Gastrocnemius medialis (tissue), 4 donors: ENCODE measurements at regions not wholly inside any gene's neighbourhood (a gene's known extent, or its start where the extent isn't known, plus 50 kb on each side); places are given as distances from the start of the nearest gene placed in this dataset.
"Not testable (repeated sequence)": the region's sequence is repeated elsewhere in the genome, so short reads cannot be mapped to it uniquely, and the experiment has no call there.

Source experiments
- ATAC-seq, 2 donors: fragments of 150-250 bp; one replicate each; pipeline ENCODE4 v1.9.1; 2016
- DNase-seq, 2 donors: peaks; one replicate each; pipeline ENCODE4 v3.0.0-alpha.2; 2019
- H3K27ac ChIP-seq, 4 donors: fragments of 200-600 bp; sonication (generic); 1 replicate in 1 of 4; 2 replicates in 3 of 4; pipeline ENCODE4 v1.5.1; 2016 to 2018; ENCODE audit warnings: mild to moderate bottlenecking in 2 of 4, moderate library complexity in 1 of 4
- H3K27me3 ChIP-seq, 3 donors: fragments of 200-600 bp; sonication (generic) in 2 of 3; 1 replicate in 1 of 3; 2 replicates in 2 of 3; pipeline versions ENCODE4 v1.5.1 to v1.6.0; 2016 to 2019; ENCODE audit warnings: mild to moderate bottlenecking in 1 of 3, moderate library complexity in 1 of 3
- H3K36me3 ChIP-seq, 2 donors: fragments of 200-600 bp; sonication (generic) in 1 of 2; one replicate each; pipeline ENCODE4 v1.5.1; 2017 to 2018
- H3K4me1 ChIP-seq, 2 donors: fragments of 200-600 bp; sonication (generic) in 1 of 2; one replicate each; pipeline ENCODE4 v1.5.1; 2016 to 2017; ENCODE audit warnings: mild to moderate bottlenecking in 2 of 2
- H3K4me3 ChIP-seq, 4 donors: fragments of 200-600 bp; sonication (generic) in 3 of 4; 1 replicate in 1 of 4; 2 replicates in 3 of 4; pipeline ENCODE4 v1.5.1; 2016 to 2019; ENCODE audit warnings: mild to moderate bottlenecking in 2 of 4
- H3K9me3 ChIP-seq, 3 donors: fragments of 200-600 bp; sonication (generic) in 2 of 3; 1 replicate in 1 of 3; 2 replicates in 2 of 3; pipeline ENCODE4 v1.5.1; 2016 to 2019
- POLR2A ChIP-seq, 2 donors: fragments of 450-650 bp; IDR thresholded peaks; one replicate each; pipeline ENCODE4 v1.6.1; 2017; ENCODE audit warnings: antibody characterized with exemption in 2 of 2, mild to moderate bottlenecking in 2 of 2, moderate library complexity in 2 of 2
- in situ Hi-C, 4 donors: fragments of 200-750 bp; cut with MboI; loops; one replicate each; pipeline versions ENCODE4 v1.15.0 to v1.8.0; 2017; ENCODE audit warnings: low sequenced_read_pairs in 4 of 4
- intact Hi-C: fragments of 100-400 bp; cut with DNase I; formaldehyde crosslinking; loops from one replicate; pipeline ENCODE4 v1.15.1; 2023; ENCODE audit warnings: low total_unique reads
- TF ChIP-seq, protein P1 (sequence below), 5 experiments: fragments of 450-650 bp in 3 of 5; fragments of 200-600 bp in 2 of 5; sonication (generic) in 2 of 5; IDR thresholded peaks in 4 of 5; conservative IDR thresholded peaks in 1 of 5; 1 replicate in 4 of 5; 2 replicates in 1 of 5; pipeline ENCODE4 v1.5.1; 2016 to 2019; ENCODE audit warnings: antibody characterized with exemption in 5 of 5, mild to moderate bottlenecking in 3 of 5, moderate library complexity in 3 of 5

DNA sequence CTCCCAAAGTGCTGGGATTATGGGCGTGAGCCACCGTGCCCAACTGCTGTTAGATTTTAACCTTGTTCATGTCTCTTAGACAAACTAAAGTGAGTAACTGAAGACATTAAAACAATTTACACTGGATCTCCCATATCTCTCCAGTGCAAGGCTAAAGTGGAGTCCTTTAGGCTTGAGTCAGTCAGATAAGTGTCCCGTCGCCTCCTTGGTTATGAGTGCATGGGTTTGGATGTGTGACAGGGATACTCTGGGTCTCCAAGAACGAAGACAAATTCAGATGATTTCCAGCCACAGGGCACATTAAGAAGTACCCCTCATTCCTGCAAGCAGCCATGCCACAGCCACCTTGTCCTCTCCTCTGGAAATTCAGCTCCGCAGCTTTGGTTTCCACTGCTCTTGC lies 66.1 kb upstream of the PDZD8 start:
- intact Hi-C loops (no loop called here), in situ Hi-C loops (loop anchor here in 1 of 4 donors (25.0 kb wide), 1 partner anchor 229 kb away; no protein-coding TSS in a partner anchor)
- TF ChIP-seq, protein P1, sequence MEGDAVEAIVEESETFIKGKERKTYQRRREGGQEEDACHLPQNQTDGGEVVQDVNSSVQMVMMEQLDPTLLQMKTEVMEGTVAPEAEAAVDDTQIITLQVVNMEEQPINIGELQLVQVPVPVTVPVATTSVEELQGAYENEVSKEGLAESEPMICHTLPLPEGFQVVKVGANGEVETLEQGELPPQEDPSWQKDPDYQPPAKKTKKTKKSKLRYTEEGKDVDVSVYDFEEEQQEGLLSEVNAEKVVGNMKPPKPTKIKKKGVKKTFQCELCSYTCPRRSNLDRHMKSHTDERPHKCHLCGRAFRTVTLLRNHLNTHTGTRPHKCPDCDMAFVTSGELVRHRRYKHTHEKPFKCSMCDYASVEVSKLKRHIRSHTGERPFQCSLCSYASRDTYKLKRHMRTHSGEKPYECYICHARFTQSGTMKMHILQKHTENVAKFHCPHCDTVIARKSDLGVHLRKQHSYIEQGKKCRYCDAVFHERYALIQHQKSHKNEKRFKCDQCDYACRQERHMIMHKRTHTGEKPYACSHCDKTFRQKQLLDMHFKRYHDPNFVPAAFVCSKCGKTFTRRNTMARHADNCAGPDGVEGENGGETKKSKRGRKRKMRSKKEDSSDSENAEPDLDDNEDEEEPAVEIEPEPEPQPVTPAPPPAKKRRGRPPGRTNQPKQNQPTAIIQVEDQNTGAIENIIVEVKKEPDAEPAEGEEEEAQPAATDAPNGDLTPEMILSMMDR (IDR thresholded peaks at IDR 0.05 in 4 of 5, conservative IDR thresholded peaks at IDR 0.05 in 1 of 5): no peak
- no peak for TF ChIP-seq POLR2A (IDR thresholded peaks at IDR 0.05)
- ATAC-seq (no peak), DNase-seq (no peak)
- Histone ChIP-seq H3K4me1 (peaks cover 0 to 5% of the 10 kb centered on the region in 2 donors), H3K27ac (no peak overlapping the region), H3K36me3 (no peaks in the 10 kb centered on the region), H3K9me3 (no peaks in the 10 kb centered on the region), H3K27me3 (peaks cover 0 to 4% (median 0%) of the 10 kb centered on the region in 3 donors), H3K4me3 (no peak overlapping the region)

DNA sequence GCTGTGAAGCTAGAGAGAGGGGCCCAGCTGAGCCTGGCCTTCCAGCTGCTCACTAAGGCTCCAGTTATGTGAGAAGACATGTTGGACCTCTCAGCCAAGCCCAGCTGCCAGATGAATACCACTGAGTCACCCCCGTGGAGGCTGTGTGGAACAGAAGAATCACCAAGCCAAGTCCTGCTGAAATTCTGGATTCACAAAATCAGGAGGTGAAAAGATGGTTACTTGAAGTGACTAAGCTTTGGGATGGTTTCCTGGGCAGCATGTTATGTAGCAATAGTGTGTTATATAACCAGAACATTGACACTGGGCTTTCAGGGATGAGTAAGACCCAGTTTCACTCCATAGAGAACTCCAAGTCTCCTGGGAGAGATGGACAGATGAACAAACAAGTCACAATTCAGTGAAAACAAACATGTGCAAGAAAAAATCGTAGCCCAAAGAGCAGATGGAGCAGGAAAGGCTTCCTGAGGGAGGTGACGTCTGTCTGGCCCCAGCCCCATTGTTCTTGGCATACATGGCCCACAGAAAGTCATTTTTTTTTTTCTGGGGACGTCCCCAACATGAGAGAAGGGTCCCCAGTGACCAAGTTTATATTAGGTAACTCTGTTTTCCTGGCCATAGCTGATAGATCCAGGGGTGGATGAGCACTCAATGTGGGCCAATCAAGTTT lies 64.1 kb upstream of the PDZD8 start:
- in situ Hi-C loops: loop anchor here in 1 of 4 donors (25.0 kb wide), 1 partner anchor 227 kb away; no protein-coding TSS in a partner anchor
- peak; percentile 49 to 78 for DNase-seq
- H3K9me3 ChIP-seq: no peaks in the 10 kb centered on the region
- H3K27me3 ChIP-seq: peaks cover 0 to 6% (median 0%) of the 10 kb centered on the region in 3 donors
- peak overlapping the region in 1 of 4 donors; percentile 33 for H3K27ac ChIP-seq
- no peak overlapping the region for H3K4me3 ChIP-seq
- peak; percentile 81 to 87 for ATAC-seq
- peaks cover 0 to 5% of the 10 kb centered on the region in 2 donors for H3K4me1 ChIP-seq
- intact Hi-C loops: no loop called here
- TF ChIP-seq POLR2A (IDR thresholded peaks at IDR 0.05): no peak
- TF ChIP-seq, protein P1 (IDR thresholded peaks at IDR 0.05 in 4 of 5, conservative IDR thresholded peaks at IDR 0.05 in 1 of 5): no peak
- no peaks in the 10 kb centered on the region for H3K36me3 ChIP-seq

DNA sequence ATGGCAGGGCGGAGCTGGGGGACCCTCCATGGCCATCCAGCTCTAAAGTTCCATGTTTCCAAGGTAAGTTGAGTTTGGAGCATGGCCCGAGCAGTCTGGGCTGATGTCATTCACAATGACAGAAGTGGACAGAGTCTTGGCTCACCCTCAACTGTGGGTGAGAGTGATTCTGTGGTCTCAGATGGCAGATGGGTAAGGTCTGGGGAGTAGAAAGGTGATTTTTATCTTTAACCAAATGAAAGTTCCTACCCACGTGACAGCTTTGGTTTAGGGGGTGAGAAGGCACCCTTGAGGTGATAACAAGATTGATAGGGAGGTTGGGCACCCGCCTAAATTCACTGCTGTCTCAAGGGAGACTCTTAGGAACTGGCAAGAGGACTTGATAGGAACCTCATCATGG lies 57.6 kb upstream of the PDZD8 start:
- Histone ChIP-seq H3K27me3 (peaks cover 0 to 13% (median 0%) of the 10 kb centered on the region in 3 donors), H3K4me1 (no peaks in the 10 kb centered on the region), H3K9me3 (no peaks in the 10 kb centered on the region), H3K27ac (no peak overlapping the region), H3K36me3 (no peaks in the 10 kb centered on the region), H3K4me3 (no peak overlapping the region)
- intact Hi-C loops: no loop called here
- TF ChIP-seq POLR2A (IDR thresholded peaks at IDR 0.05): no peak
- TF ChIP-seq, protein P1 (IDR thresholded peaks at IDR 0.05 in 4 of 5, conservative IDR thresholded peaks at IDR 0.05 in 1 of 5): no peak
- DNase-seq (no peak), ATAC-seq (no peak)
- in situ Hi-C loops: loop anchor here in 1 of 4 donors (25.0 kb wide), 1 partner anchor 221 kb away; no protein-coding TSS in a partner anchor

DNA sequence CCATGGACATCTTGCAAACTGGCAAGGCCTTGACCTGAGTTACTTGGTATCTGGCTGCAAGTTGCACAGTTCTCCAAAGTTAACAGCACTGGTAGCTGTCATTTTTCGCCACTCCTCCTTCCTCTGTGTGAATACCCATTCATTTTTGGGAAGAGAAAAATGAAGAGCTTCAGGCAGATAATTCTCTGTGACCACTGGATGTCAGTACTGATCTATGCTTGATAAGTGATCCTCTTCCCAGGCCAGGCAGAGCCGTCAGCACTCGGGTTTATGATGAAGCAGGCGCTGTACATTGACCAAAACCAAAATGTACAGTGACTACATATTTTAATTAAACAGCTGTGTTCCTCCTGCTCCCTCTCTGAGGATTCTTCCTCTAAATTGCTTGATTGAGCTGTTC lies 55.9 kb upstream of the PDZD8 start:
- DNase-seq (no peak), ATAC-seq (no peak)
- H3K9me3 ChIP-seq: no peaks in the 10 kb centered on the region
- no peak overlapping the region for H3K27ac ChIP-seq
- TF ChIP-seq, protein P1 (IDR thresholded peaks at IDR 0.05 in 4 of 5, conservative IDR thresholded peaks at IDR 0.05 in 1 of 5): no peak
- TF ChIP-seq POLR2A (IDR thresholded peaks at IDR 0.05): no peak
- H3K4me3 ChIP-seq: no peak overlapping the region
- in situ Hi-C loops (loop anchor here in 1 of 4 donors (25.0 kb wide), 1 partner anchor 219 kb away; no protein-coding TSS in a partner anchor), intact Hi-C loops (no loop called here)
- no peaks in the 10 kb centered on the region for H3K36me3 ChIP-seq
- peaks cover 0 to 13% (median 0%) of the 10 kb centered on the region in 3 donors for H3K27me3 ChIP-seq
- H3K4me1 ChIP-seq: no peaks in the 10 kb centered on the region

DNA sequence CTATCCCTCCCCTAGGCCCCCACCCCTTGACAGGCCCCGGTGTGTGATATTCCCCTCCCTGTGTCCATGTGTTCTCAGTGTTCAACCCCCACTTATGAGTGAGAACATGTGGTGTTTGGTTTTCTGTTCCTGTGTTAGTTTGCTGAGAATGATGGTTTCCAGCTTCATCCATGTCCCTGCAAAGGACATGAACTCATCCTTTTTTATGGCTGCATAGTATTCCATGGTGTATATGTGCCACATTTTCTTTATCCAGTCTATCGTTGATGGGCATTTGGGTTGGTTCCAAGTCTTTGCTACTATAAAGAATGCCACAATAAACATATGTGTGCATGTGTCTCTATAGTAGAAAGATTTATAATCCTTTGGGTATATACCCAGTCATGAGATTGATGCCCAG lies 55.3 kb upstream of the PDZD8 start:
- H3K36me3 ChIP-seq, H3K4me3 ChIP-seq, H3K9me3 ChIP-seq, H3K4me1 ChIP-seq, ATAC-seq, H3K27ac ChIP-seq, DNase-seq, intact Hi-C loops: not testable (repeated sequence)
- peaks cover 0 to 13% (median 0%) of the 10 kb centered on the region in 3 donors for H3K27me3 ChIP-seq
- in situ Hi-C loops: loop anchor here in 1 of 4 donors (25.0 kb wide), 1 partner anchor 218 kb away; no protein-coding TSS in a partner anchor
